ENCODE measurements at regions not wholly inside any gene's neighbourhood (a gene's known extent, or its start where the extent isn't known, plus 50 kb on each side); places are given as distances from the start of the nearest gene placed in this dataset.

- no peak for TF ChIP-seq CTCF (conservative IDR thresholded peaks at IDR 0.05; ENCODE audit: low read length)
- TF ChIP-seq EZH2phosphoT487 (IDR thresholded peaks at IDR 0.05; ENCODE audit: borderline replicate concordance), result no peak
Measured at GRCh38 chr14:22384167-22384549, 204.9 kb downstream of the DAD1 start.

Measured in Loucy (cell line).